ENCODE measurements at regions not wholly inside any gene's neighbourhood (a gene's known extent, or its start where the extent isn't known, plus 50 kb on each side); places are given as distances from the start of the nearest gene placed in this dataset.
"Not testable (repeated sequence)": the region's sequence is repeated elsewhere in the genome, so short reads cannot be mapped to it uniquely, and the experiment has no call there.

DNA sequence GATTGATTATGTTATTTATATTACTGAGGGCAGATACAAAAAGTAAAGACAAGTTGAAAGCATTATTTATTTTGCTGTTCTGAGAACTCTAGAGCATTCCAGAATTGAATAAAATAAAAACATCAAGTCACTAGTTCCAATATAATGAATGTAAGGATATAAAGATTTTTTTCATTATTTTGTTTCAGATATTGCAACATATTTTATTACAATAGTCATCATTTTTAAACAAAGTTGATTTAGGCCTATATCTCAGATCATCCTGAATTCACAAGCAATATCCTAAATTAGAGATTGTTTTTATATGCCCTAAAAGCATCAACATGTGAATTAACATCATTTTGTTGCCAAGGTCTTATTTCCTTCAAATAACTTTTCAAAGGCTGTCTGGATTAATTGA is 535.6 kb upstream of the KCND2 start:
- FAIRE-seq (no peak), DNase-seq (ENCODE audit: insufficient read length, low spot score) (no peak)
- TF ChIP-seq TAF1 (IDR thresholded peaks at IDR 0.05; ENCODE audit: low read depth, low read length) = no peak
- no peak for TF ChIP-seq SPI1 (IDR thresholded peaks at IDR 0.05; ENCODE audit: low read depth, low read length)
- TF ChIP-seq POLR2AphosphoS5 (IDR thresholded peaks at IDR 0.05; ENCODE audit: low read depth, low read length) = no peak
- TF ChIP-seq POLR2A (IDR thresholded peaks at IDR 0.05; ENCODE audit: low read depth, low read length) = no peak

DNA sequence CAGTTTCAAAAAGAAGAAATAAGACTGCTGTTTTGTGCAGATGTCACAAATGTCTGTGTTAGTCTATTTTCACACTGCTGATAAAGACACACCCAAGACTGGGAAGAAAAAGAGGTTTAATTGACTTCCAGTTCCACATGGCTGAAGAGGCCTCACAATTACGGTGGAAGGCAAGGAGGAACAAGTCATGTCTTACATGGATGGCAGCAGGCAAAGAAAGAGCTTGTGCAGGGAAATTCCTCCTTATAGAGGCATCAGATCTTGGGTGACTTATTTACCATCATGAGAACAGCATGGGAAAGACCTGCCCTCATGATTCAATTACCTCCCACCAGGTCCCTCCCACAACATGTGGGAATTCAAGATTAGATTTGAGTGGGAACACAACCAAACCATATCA is 527.7 kb upstream of the KCND2 start:
- DNase-seq (ENCODE audit: insufficient read length, low spot score); FAIRE-seq: not testable (repeated sequence)

DNA sequence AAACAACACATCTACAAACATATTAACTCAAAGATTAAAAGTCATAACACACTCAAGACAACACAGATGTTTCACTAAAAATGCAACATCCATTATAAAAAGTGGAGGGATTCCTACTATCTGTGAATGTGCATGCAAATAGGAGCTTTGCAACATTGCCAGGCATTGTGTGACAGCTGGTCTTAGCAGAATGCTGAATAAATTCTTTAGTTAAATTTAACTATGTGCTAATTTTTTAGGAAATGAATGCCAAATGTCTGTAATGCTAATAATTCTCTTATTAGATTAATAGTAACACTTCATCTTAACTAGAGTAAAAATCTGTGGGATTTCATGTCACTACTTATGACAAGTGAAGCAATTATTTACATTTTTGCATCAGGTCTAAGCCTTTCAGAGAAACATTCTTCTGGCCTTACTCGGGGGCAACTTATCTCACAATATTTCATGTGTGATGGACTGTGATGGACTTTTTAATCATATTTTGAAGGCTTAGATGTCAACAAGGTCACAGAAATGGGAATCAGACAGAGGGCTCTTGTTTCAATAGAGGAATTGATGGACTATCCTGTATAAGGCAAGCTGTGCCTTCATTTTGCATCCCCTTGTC is 524.6 kb upstream of the KCND2 start:
- no peak for DNase-seq (ENCODE audit: insufficient read length, low spot score)
- TF ChIP-seq SPI1 (IDR thresholded peaks at IDR 0.05; ENCODE audit: low read depth, low read length) (no peak), POLR2AphosphoS5 (IDR thresholded peaks at IDR 0.05; ENCODE audit: low read depth, low read length) (no peak), TAF1 (IDR thresholded peaks at IDR 0.05; ENCODE audit: low read depth, low read length) (no peak), POLR2A (IDR thresholded peaks at IDR 0.05; ENCODE audit: low read depth, low read length) (no peak), POU2F2 (IDR thresholded peaks at IDR 0.05; ENCODE audit: low read depth, low read length) (no peak), PAX5 (IDR thresholded peaks at IDR 0.05; ENCODE audit: insufficient read depth, low read length, severe bottlenecking) (no peak)
- no peak for FAIRE-seq

DNA sequence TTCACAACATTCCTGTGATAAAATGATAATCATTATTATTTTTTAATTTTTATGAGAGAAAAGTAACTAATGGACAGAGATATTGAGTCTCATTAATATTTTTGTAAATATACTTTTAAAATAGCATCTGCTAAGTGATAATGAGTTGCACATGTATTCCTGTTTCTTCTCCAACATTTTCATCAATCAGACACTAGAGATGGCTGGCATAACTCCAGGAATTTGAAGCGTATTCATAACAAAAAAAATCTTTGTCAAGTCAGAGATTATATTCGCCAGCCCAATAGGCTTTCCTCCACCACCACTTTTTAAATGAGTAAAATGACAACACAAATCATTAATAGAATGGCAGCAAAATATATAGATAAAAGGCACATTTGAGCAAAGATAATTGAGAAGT is 524.0 kb upstream of the KCND2 start:
- no peak for DNase-seq (ENCODE audit: insufficient read length, low spot score)
- no peak for FAIRE-seq
- no peak for TF ChIP-seq SPI1 (IDR thresholded peaks at IDR 0.05; ENCODE audit: low read depth, low read length)
- TF ChIP-seq POU2F2 (IDR thresholded peaks at IDR 0.05; ENCODE audit: low read depth, low read length) = no peak
- no peak for TF ChIP-seq POLR2AphosphoS5 (IDR thresholded peaks at IDR 0.05; ENCODE audit: low read depth, low read length)
- TF ChIP-seq PAX5 (IDR thresholded peaks at IDR 0.05; ENCODE audit: insufficient read depth, low read length, severe bottlenecking) = no peak
- TF ChIP-seq POLR2A (IDR thresholded peaks at IDR 0.05; ENCODE audit: low read depth, low read length) = no peak
- no peak for TF ChIP-seq TAF1 (IDR thresholded peaks at IDR 0.05; ENCODE audit: low read depth, low read length)

DNA sequence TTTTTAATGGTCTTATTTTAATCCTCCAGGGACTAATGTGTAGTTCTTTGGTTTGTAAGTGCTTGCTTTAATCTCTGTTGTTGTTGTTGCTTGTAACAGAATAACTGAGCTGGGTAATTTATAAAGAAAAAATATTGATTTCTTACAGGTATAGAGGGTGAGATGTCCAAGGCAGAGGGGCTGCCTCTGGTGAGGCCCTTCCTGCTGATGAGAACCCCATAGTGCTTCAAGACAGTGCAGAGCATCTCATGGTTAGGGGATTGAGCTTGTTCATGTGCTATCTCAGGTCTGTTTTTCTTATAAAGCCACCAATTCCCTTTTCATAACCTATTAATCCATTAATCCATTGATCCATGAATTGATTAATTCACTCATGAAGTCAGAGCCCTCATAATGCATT is 516.3 kb upstream of the KCND2 start:
- TF ChIP-seq SPI1 (IDR thresholded peaks at IDR 0.05; ENCODE audit: low read depth, low read length) = no peak
- TF ChIP-seq POLR2A (IDR thresholded peaks at IDR 0.05; ENCODE audit: low read depth, low read length) = no peak
- TF ChIP-seq TAF1 (IDR thresholded peaks at IDR 0.05; ENCODE audit: low read depth, low read length) = no peak
- no peak for TF ChIP-seq POLR2AphosphoS5 (IDR thresholded peaks at IDR 0.05; ENCODE audit: low read depth, low read length)
- no peak for TF ChIP-seq POU2F2 (IDR thresholded peaks at IDR 0.05; ENCODE audit: low read depth, low read length)
- no peak for TF ChIP-seq PAX5 (IDR thresholded peaks at IDR 0.05; ENCODE audit: insufficient read depth, low read length, severe bottlenecking)
- FAIRE-seq = no peak
- DNase-seq (ENCODE audit: insufficient read length, low spot score) = no peak

DNA sequence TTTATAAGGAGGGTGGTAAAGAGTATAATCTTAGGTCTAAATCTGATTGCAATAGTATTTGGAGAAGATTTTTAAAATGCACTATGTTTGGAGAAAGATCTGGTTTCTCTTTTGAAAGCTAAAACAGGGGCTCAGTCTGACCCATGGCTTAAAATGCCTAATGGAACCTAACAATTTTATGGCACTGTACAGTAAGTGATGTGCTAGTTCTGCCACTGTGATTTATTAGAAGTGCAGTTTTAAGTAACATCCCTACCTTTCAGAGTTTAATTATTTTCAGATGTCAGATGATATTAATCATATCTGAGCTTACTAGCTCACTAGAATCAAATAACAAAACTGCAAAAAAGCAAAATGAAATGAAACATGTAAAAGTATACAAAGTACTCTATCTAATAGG is 514.7 kb upstream of the KCND2 start:
- no peak for TF ChIP-seq TAF1 (IDR thresholded peaks at IDR 0.05; ENCODE audit: low read depth, low read length)
- TF ChIP-seq POLR2A (IDR thresholded peaks at IDR 0.05; ENCODE audit: low read depth, low read length) = no peak
- no peak for TF ChIP-seq PAX5 (IDR thresholded peaks at IDR 0.05; ENCODE audit: insufficient read depth, low read length, severe bottlenecking)
- TF ChIP-seq POU2F2 (IDR thresholded peaks at IDR 0.05; ENCODE audit: low read depth, low read length) = no peak
- FAIRE-seq (no peak), DNase-seq (ENCODE audit: insufficient read length, low spot score) (no peak)

DNA sequence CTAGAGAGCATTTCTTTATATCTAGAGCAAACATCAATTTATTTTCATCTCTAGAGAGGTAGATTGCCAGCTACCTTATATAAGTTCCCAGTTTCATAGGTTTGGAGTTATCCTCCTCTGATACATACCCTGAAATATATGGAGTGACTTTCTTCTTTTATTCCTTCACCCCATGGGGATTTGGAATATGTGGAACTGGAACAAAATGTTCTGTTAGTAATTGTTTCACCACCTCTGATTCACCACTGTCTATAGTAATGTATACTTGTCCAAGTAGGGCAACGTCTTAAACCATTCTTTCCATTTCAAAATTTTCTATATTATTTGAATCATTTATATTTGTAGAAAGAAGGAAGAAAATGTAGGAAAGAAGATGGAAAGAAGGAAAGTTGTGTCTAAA is 511.2 kb upstream of the KCND2 start:
- FAIRE-seq = no peak
- TF ChIP-seq TAF1 (IDR thresholded peaks at IDR 0.05; ENCODE audit: low read depth, low read length) (no peak), POLR2A (IDR thresholded peaks at IDR 0.05; ENCODE audit: low read depth, low read length) (no peak), PAX5 (IDR thresholded peaks at IDR 0.05; ENCODE audit: insufficient read depth, low read length, severe bottlenecking) (no peak), POU2F2 (IDR thresholded peaks at IDR 0.05; ENCODE audit: low read depth, low read length) (no peak), POLR2AphosphoS5 (IDR thresholded peaks at IDR 0.05; ENCODE audit: low read depth, low read length) (no peak), SPI1 (IDR thresholded peaks at IDR 0.05; ENCODE audit: low read depth, low read length) (no peak)
- DNase-seq (ENCODE audit: insufficient read length, low spot score) = no peak

DNA sequence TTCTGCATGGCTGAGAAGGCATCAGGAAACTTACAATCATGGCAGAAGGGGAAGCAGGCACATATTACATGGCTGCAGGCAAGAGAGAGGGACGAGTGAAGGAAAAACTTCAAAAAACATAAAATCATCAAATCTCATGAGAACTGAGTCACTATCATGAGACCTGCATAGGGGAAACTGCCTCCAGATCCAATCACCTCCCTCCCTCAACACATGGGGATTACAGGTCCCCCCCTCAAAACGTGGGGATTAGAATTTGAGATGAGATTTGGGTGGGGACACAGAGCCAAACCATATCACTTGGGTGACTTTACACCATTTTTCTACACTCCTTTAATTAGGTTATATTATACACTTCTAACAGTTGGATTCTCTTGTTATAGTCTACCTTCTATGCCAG is 490.7 kb upstream of the KCND2 start:
- no peak for FAIRE-seq

DNA sequence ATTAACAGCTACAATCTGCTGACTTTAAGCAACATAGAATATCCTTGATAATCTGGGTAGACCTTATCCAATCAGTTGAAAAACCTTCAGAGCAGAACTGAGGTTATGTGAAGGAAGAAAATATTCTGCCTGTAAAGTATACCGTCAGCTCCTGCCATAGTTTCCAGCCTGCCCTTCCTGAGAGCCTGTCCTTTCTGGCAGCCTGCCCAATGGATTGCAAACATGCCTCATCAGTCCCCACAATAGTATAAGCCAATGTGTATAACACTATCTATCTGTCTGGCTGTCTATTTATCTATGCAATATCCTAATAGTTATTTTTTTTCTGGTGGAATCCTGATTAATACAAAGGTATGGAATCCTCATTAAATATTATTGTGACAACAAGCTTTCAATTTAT is 489.2 kb upstream of the KCND2 start:
- FAIRE-seq (no peak), DNase-seq (ENCODE audit: insufficient read length, low spot score) (no peak)
- TF ChIP-seq POU2F2 (IDR thresholded peaks at IDR 0.05; ENCODE audit: low read depth, low read length) (no peak), POLR2AphosphoS5 (IDR thresholded peaks at IDR 0.05; ENCODE audit: low read depth, low read length) (no peak), TAF1 (IDR thresholded peaks at IDR 0.05; ENCODE audit: low read depth, low read length) (no peak), SPI1 (IDR thresholded peaks at IDR 0.05; ENCODE audit: low read depth, low read length) (no peak), POLR2A (IDR thresholded peaks at IDR 0.05; ENCODE audit: low read depth, low read length) (no peak), PAX5 (IDR thresholded peaks at IDR 0.05; ENCODE audit: insufficient read depth, low read length, severe bottlenecking) (no peak)

More for the DNA sequence above, 490.7 kb upstream of the KCND2 start:
- TF ChIP-seq POLR2A (IDR thresholded peaks at IDR 0.05; ENCODE audit: low read depth, low read length) (no peak), PAX5 (IDR thresholded peaks at IDR 0.05; ENCODE audit: insufficient read depth, low read length, severe bottlenecking) (no peak), TAF1 (IDR thresholded peaks at IDR 0.05; ENCODE audit: low read depth, low read length) (no peak), POLR2AphosphoS5 (IDR thresholded peaks at IDR 0.05; ENCODE audit: low read depth, low read length) (no peak), SPI1 (IDR thresholded peaks at IDR 0.05; ENCODE audit: low read depth, low read length) (no peak), POU2F2 (IDR thresholded peaks at IDR 0.05; ENCODE audit: low read depth, low read length) (no peak)
- no peak for DNase-seq (ENCODE audit: insufficient read length, low spot score)

DNA sequence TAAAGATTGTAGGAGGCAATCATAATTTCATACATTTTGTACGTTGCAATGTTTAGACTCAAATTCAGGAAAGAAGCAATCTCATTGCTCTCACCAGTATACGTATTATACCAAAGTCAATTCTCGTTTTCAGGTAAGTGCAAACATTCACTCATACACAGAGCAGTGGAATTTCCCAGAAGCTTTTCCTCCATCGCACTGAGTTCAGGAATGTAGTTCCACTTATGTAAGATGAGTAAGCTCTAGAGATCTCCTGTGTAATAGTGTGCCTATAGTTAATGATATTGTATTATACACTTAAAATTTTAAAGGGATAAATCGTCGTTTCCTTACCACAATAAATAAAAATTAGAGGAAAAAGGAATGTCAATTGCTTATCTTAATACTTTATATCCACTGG is 470.8 kb upstream of the KCND2 start:
- no peak for TF ChIP-seq TAF1 (IDR thresholded peaks at IDR 0.05; ENCODE audit: low read depth, low read length)
- TF ChIP-seq POU2F2 (IDR thresholded peaks at IDR 0.05; ENCODE audit: low read depth, low read length) = no peak
- TF ChIP-seq POLR2AphosphoS5 (IDR thresholded peaks at IDR 0.05; ENCODE audit: low read depth, low read length) = no peak
- no peak for TF ChIP-seq POLR2A (IDR thresholded peaks at IDR 0.05; ENCODE audit: low read depth, low read length)
- no peak for TF ChIP-seq SPI1 (IDR thresholded peaks at IDR 0.05; ENCODE audit: low read depth, low read length)
- no peak for TF ChIP-seq PAX5 (IDR thresholded peaks at IDR 0.05; ENCODE audit: insufficient read depth, low read length, severe bottlenecking)
- FAIRE-seq (no peak), DNase-seq (ENCODE audit: insufficient read length, low spot score) (no peak)
